ENCODE measurements at regions not wholly inside any gene's neighbourhood (a gene's known extent, or its start where the extent isn't known, plus 50 kb on each side); places are given as distances from the start of the nearest gene placed in this dataset.

DNA sequence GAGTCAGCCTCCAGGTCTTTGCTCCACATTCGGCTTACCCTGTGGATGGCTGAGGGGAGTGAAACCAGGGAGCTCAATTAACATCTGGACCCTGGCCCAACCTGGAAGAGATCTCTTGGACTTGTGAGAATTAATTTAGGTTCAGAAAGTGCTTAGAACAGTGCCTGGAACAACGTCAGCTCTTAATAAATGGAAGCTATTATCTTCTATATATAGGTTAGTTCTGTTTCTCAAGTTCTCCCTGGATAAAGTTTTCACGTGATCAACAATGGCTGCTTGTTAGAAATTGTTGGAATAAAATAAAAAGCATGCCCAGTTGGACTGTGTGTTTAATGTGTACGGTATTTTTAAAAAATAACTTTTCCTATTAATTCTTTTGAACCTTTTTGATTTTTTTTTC is 80.8 kb downstream of the TRIML1 start:
- TF ChIP-seq, protein P1, sequence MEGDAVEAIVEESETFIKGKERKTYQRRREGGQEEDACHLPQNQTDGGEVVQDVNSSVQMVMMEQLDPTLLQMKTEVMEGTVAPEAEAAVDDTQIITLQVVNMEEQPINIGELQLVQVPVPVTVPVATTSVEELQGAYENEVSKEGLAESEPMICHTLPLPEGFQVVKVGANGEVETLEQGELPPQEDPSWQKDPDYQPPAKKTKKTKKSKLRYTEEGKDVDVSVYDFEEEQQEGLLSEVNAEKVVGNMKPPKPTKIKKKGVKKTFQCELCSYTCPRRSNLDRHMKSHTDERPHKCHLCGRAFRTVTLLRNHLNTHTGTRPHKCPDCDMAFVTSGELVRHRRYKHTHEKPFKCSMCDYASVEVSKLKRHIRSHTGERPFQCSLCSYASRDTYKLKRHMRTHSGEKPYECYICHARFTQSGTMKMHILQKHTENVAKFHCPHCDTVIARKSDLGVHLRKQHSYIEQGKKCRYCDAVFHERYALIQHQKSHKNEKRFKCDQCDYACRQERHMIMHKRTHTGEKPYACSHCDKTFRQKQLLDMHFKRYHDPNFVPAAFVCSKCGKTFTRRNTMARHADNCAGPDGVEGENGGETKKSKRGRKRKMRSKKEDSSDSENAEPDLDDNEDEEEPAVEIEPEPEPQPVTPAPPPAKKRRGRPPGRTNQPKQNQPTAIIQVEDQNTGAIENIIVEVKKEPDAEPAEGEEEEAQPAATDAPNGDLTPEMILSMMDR (IDR thresholded peaks at IDR 0.05; ENCODE audit: insufficient read depth, low read length, missing control alignments), result no peak
- POLR2A ChIA-PET, result no interaction called here
- CTCF ChIA-PET, result no interaction called here
- DNase-seq (ENCODE audit: low read depth, low spot score), result no peak
- no peak overlapping the region for H3K4me3 ChIP-seq (ENCODE audit: low read depth, low read length)

DNA sequence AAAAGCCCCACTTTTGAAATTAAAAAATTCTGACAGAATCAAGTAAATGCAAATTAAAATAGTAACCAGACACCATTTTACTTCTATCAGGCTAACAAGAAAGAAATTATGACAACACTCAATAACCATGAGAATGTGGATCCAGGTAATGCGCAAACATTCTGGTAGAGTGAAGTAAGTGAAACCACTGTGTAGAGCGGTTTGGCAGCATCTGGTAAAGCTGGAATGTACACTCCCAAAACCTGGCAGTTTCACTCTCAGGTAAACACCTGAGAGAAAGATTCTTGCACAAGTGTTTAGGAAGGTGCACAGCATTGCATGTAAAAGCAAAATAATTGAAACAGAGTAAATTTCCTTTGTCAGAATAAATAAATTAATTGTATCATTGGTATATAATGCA is 81.8 kb downstream of the TRIML1 start:
- ChIA-PET CTCF (no interaction called here), POLR2A (no interaction called here)
- TF ChIP-seq, protein P1 (IDR thresholded peaks at IDR 0.05; ENCODE audit: insufficient read depth, low read length, missing control alignments), result no peak
- DNase-seq (ENCODE audit: low read depth, low spot score), result no peak
- no peak overlapping the region for H3K4me3 ChIP-seq (ENCODE audit: low read depth, low read length)

DNA sequence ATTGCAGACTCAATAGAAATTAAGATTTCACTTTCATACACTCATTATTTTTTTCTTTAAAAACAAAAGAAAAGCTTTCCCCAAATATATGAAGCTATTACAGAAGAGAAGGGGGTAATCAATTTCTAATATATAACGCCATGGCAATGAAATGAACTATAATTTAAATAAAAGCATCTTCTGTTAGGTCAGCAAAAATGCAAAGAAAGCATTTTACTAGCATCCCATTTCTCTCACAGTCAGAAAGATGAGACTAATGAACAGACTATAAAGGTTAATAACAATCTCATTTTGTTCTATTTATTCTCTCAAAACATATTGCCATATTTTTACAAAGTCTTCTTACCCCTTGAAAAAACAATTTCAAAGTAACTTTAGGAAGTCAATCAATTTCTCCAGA is 89.0 kb downstream of the TRIML1 start:
- no peak overlapping the region for H3K4me3 ChIP-seq (ENCODE audit: low read depth, low read length)
- TF ChIP-seq, protein P1 (IDR thresholded peaks at IDR 0.05; ENCODE audit: insufficient read depth, low read length, missing control alignments), result no peak
- DNase-seq (ENCODE audit: low read depth, low spot score), result no peak
- ChIA-PET POLR2A (no interaction called here), CTCF (no interaction called here)

DNA sequence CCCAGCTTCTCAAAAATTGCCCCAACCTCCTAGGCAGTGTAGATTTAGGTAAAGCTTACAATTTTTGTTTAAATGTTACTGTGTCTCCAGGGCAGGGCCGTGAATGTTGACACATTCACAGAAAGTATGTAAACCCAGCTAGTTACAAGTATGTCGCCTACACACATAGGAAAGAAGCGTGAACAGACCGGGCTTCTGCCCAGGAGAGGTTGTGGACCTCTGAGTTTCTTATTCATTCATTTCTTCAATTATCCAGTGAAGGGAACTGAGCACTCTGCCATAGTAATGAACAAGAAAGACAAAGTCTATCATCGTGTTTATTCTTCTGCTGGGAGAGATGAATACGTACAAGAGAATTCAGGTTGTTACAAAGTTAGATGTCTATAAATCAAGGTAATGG is 93.2 kb downstream of the TRIML1 start:
- no peak overlapping the region for H3K4me3 ChIP-seq (ENCODE audit: low read depth, low read length)
- CTCF ChIA-PET, result no interaction called here
- TF ChIP-seq, protein P1 (IDR thresholded peaks at IDR 0.05; ENCODE audit: insufficient read depth, low read length, missing control alignments), result no peak
- DNase-seq (ENCODE audit: low read depth, low spot score), result no peak
- POLR2A ChIA-PET, result no interaction called here

DNA sequence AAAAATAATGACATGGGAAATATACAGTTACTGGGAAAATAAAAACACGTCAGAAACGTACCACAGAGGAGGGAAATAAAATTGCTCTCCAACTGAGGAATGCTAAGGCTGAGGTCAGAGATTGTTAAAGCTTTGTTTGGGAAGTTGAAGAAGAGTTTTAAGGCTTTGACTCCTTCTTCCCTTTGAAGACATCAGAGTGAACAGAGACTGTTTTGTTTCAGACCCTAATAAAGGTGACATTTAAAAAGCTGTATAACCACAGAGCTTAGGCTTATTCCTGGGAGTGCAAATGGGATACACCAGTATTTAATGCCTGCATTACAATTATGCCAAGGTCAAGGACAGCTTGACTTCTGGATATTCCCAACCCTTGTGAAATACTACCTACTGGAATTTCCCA is 102.8 kb downstream of the TRIML1 start:
- ChIA-PET POLR2A (no interaction called here), CTCF (no interaction called here)
- no peak for DNase-seq (ENCODE audit: low read depth, low spot score)
- no peak overlapping the region for H3K4me3 ChIP-seq (ENCODE audit: low read depth, low read length)
- TF ChIP-seq, protein P1 (IDR thresholded peaks at IDR 0.05; ENCODE audit: insufficient read depth, low read length, missing control alignments), result no peak

DNA sequence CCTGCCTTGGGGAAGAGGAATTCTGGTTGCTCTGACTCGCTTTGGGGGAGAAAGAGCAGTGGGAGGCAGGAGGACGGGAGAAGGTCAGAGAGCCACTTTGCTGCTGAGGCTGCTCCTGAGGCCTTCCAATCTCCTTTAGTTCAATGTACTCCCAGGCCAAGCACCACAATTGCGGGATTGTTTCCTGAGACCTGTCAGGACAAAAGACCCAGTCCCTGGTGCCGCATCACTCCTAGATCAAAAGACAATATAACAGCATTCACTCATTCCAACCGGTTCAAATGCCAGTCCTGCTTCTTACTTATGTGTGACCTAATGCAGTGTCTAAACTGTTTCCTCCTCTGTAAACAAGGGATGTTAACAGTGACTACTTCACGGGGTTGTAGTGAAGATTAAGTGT is 106.4 kb downstream of the TRIML1 start:
- CTCF ChIA-PET, result no interaction called here
- POLR2A ChIA-PET, result no interaction called here
- H3K4me3 ChIP-seq (ENCODE audit: low read depth, low read length), result no peak overlapping the region
- TF ChIP-seq, protein P1 (IDR thresholded peaks at IDR 0.05; ENCODE audit: insufficient read depth, low read length, missing control alignments), result no peak
- DNase-seq (ENCODE audit: low read depth, low spot score), result no peak
